Parathyroid adenoma (tissue), 2 donors: ENCODE measurements at regions not wholly inside any gene's neighbourhood (a gene's known extent, or its start where the extent isn't known, plus 50 kb on each side); places are given as distances from the start of the nearest gene placed in this dataset.

Source experiments
- H2AFZ ChIP-seq: fragments of 300-600 bp; sonication (generic); one replicate; pipeline ENCODE4 v1.7.0; 2017; ENCODE audit warnings: antibody characterized with exemption, mild to moderate bottlenecking
- H3K27ac ChIP-seq: fragments of 300-600 bp; sonication (generic); one replicate; pipeline ENCODE4 v1.7.0; 2017
- H3K27me3 ChIP-seq: fragments of 300-600 bp; sonication (generic); one replicate; pipeline ENCODE4 v1.7.0; 2017; ENCODE audit warnings: low read length; ENCODE audit not compliant: control insufficient read depth, insufficient read depth
- H3K36me3 ChIP-seq: fragments of 300-600 bp; sonication (generic); one replicate; pipeline ENCODE4 v1.7.0; 2017; ENCODE audit warnings: low read length; ENCODE audit not compliant: control insufficient read depth, insufficient read depth
- H3K4me1 ChIP-seq: fragments of 300-600 bp; sonication (generic); one replicate; pipeline ENCODE4 v1.7.0; 2017; ENCODE audit warnings: control low read depth
- H3K4me2 ChIP-seq: fragments of 300-600 bp; sonication (generic); one replicate; pipeline ENCODE4 v1.7.0; 2017; ENCODE audit warnings: low read length
- H3K4me3 ChIP-seq: fragments of 300-600 bp; sonication (generic); one replicate; pipeline ENCODE4 v1.7.0; 2017; ENCODE audit warnings: low read depth, low read length
- H3K79me2 ChIP-seq: fragments of 300-600 bp; sonication (generic); one replicate; pipeline ENCODE4 v1.7.0; 2017; ENCODE audit warnings: control low read depth
- H3K9ac ChIP-seq: fragments of 300-600 bp; sonication (generic); one replicate; pipeline ENCODE4 v1.7.0; 2017; ENCODE audit warnings: mild to moderate bottlenecking
- H3K9me3 ChIP-seq: fragments of 300-600 bp; sonication (generic); one replicate; pipeline ENCODE4 v1.7.0; 2017; ENCODE audit warnings: low read length; ENCODE audit not compliant: control insufficient read depth
- CTCF ChIP-seq: fragments of 300-600 bp; sonication (generic); IDR thresholded peaks from one replicate; pipeline ENCODE4 v1.7.0; 2017; ENCODE audit warnings: antibody characterized with exemption, mild to moderate bottlenecking
- donor health status: primary hyperparathyroidism.

- Histone ChIP-seq H3K9ac (no peak overlapping the region), H3K4me2 (no peak overlapping the region), H3K79me2 (no peaks in the 10 kb centered on the region), H3K4me1 (no peaks in the 10 kb centered on the region), H3K9me3 (no peaks in the 10 kb centered on the region), H3K27ac (no peak overlapping the region), H3K27me3 (no peaks in the 10 kb centered on the region), H3K4me3 (no peak overlapping the region), H3K36me3 (no peaks in the 10 kb centered on the region), H2AFZ (no peak overlapping the region)
- TF ChIP-seq CTCF = no peak
Observed at GRCh38 chr3:72490688-72491435, 357.4 kb downstream of the SHQ1 start.

GRCh38 chr3:72489901-72490300, 358.3 kb downstream of the SHQ1 start:
- Histone ChIP-seq H3K4me1 (no peaks in the 10 kb centered on the region), H3K4me3 (no peak overlapping the region)

GRCh38 chr3:72488738-72489035, 359.6 kb downstream of the SHQ1 start:
- H3K4me2 ChIP-seq = no peak overlapping the region
- H2AFZ ChIP-seq = no peak overlapping the region
- H3K9me3 ChIP-seq = no peaks in the 10 kb centered on the region
- no peaks in the 10 kb centered on the region for H3K27me3 ChIP-seq
- no peak overlapping the region for H3K27ac ChIP-seq
- no peak overlapping the region for H3K9ac ChIP-seq
- H3K4me3 ChIP-seq = no peak overlapping the region
- TF ChIP-seq CTCF = no peak
- H3K4me1 ChIP-seq = no peaks in the 10 kb centered on the region
- no peaks in the 10 kb centered on the region for H3K36me3 ChIP-seq
- H3K79me2 ChIP-seq = no peaks in the 10 kb centered on the region

More at GRCh38 chr3:72489901-72490300, 358.3 kb downstream of the SHQ1 start:
- H3K27ac ChIP-seq = no peak overlapping the region
- no peak overlapping the region for H3K9ac ChIP-seq
- no peaks in the 10 kb centered on the region for H3K79me2 ChIP-seq
- no peak for TF ChIP-seq CTCF
- no peak overlapping the region for H3K4me2 ChIP-seq
- no peaks in the 10 kb centered on the region for H3K9me3 ChIP-seq
- no peaks in the 10 kb centered on the region for H3K36me3 ChIP-seq
- H3K27me3 ChIP-seq = no peaks in the 10 kb centered on the region
- no peak overlapping the region for H2AFZ ChIP-seq

- Histone ChIP-seq H3K27me3 (no peaks in the 10 kb centered on the region), H3K9me3 (no peaks in the 10 kb centered on the region), H3K9ac (no peak overlapping the region), H3K36me3 (no peaks in the 10 kb centered on the region), H3K4me1 (no peaks in the 10 kb centered on the region), H3K79me2 (no peaks in the 10 kb centered on the region), H3K4me3 (no peak overlapping the region), H3K4me2 (no peak overlapping the region), H3K27ac (no peak overlapping the region), H2AFZ (peak overlapping the region; percentile 15)
- no peak for TF ChIP-seq CTCF
Observed at GRCh38 chr3:72487946-72488737, 360.1 kb downstream of the SHQ1 start.
